ENCODE measurements at regions not wholly inside any gene's neighbourhood (a gene's known extent, or its start where the extent isn't known, plus 50 kb on each side); places are given as distances from the start of the nearest gene placed in this dataset.
"Not testable (repeated sequence)": the region's sequence is repeated elsewhere in the genome, so short reads cannot be mapped to it uniquely, and the experiment has no call there.

- Histone ChIP-seq H3K9me3 (ENCODE audit: control insufficient read depth in 4 of 4, low read length in 3 of 4) (no peaks in the 10 kb centered on the region), H3K4me3 (ENCODE audit: low read depth in 1 of 3, low read length in 3 of 3) (no peak overlapping the region), H3K27me3 (ENCODE audit: control insufficient read depth in 4 of 4, insufficient read depth in 4 of 4, low read length in 3 of 4) (no peaks in the 10 kb centered on the region), H3K4me1 (ENCODE audit: control insufficient read depth in 4 of 4, insufficient read depth in 4 of 4, low read length in 3 of 4) (no peaks in the 10 kb centered on the region), H3K36me3 (ENCODE audit: control insufficient read depth in 4 of 4, insufficient read depth in 3 of 4, low read depth in 1 of 4, low read length in 3 of 4) (no peaks in the 10 kb centered on the region), H3K9ac (ENCODE audit: low read depth in 1 of 2, low read length in 2 of 2) (no peak overlapping the region), H3K27ac (ENCODE audit: low read depth in 1 of 2, low read length in 2 of 2) (no peak overlapping the region)
- DNase-seq (ENCODE audit: low spot score) = no peak
- TF ChIP-seq ZBTB33 (IDR thresholded peaks at IDR 0.05) (no peak), TAF1 (conservative IDR thresholded peaks at IDR 0.05) (no peak), FOXA1 (IDR thresholded peaks at IDR 0.05) (no peak), CTCF (IDR thresholded peaks at IDR 0.05; ENCODE audit: low read depth, low read length, missing input control) (no peak), MAX (IDR thresholded peaks at IDR 0.05) (no peak), FOXA2 (IDR thresholded peaks at IDR 0.05) (no peak), JUND (IDR thresholded peaks at IDR 0.05) (no peak), RXRA (IDR thresholded peaks at IDR 0.05) (no peak), RAD21 (IDR thresholded peaks at IDR 0.05) (no peak), ATF3 (IDR thresholded peaks at IDR 0.05) (no peak), NR2F2 (IDR thresholded peaks at IDR 0.05) (no peak), GABPA (IDR thresholded peaks at IDR 0.05 in 1 of 2, conservative IDR thresholded peaks at IDR 0.05 in 1 of 2) (no peak), SP1 (IDR thresholded peaks at IDR 0.05) (no peak)
- 65% methylated on average over 5 of the region's 5 CpGs for WGBS
Observed at GRCh38 chr11:96554236-96554820, 164.5 kb downstream of the JRKL start.

GRCh38 chr11:96555826-96556225, 166.0 kb downstream of the JRKL start:
- H3K27ac ChIP-seq (ENCODE audit: low read depth in 1 of 2, low read length in 2 of 2); H3K9ac ChIP-seq (ENCODE audit: low read depth in 1 of 2, low read length in 2 of 2); H3K27me3 ChIP-seq (ENCODE audit: control insufficient read depth in 4 of 4, insufficient read depth in 4 of 4, low read length in 3 of 4); H3K9me3 ChIP-seq (ENCODE audit: control insufficient read depth in 4 of 4, low read length in 3 of 4); DNase-seq (ENCODE audit: low spot score); H3K36me3 ChIP-seq (ENCODE audit: control insufficient read depth in 4 of 4, insufficient read depth in 3 of 4, low read depth in 1 of 4, low read length in 3 of 4); H3K4me3 ChIP-seq (ENCODE audit: low read depth in 1 of 3, low read length in 3 of 3); H3K4me1 ChIP-seq (ENCODE audit: control insufficient read depth in 4 of 4, insufficient read depth in 4 of 4, low read length in 3 of 4): not testable (repeated sequence)
- WGBS = 94% methylated on average over 9 of the region's 10 CpGs

GRCh38 chr11:96560727-96561126, 170.9 kb downstream of the JRKL start:
- not testable (repeated sequence) for H3K27me3 ChIP-seq (ENCODE audit: control insufficient read depth in 4 of 4, insufficient read depth in 4 of 4, low read length in 3 of 4); DNase-seq (ENCODE audit: low spot score); H3K9ac ChIP-seq (ENCODE audit: low read depth in 1 of 2, low read length in 2 of 2); H3K4me3 ChIP-seq (ENCODE audit: low read depth in 1 of 3, low read length in 3 of 3); H3K4me1 ChIP-seq (ENCODE audit: control insufficient read depth in 4 of 4, insufficient read depth in 4 of 4, low read length in 3 of 4); H3K36me3 ChIP-seq (ENCODE audit: control insufficient read depth in 4 of 4, insufficient read depth in 3 of 4, low read depth in 1 of 4, low read length in 3 of 4); H3K9me3 ChIP-seq (ENCODE audit: control insufficient read depth in 4 of 4, low read length in 3 of 4); H3K27ac ChIP-seq (ENCODE audit: low read depth in 1 of 2, low read length in 2 of 2)
- 91% methylated on average over 3 of the region's 3 CpGs for WGBS
